HepG2 (cell line): ENCODE measurements at regions not wholly inside any gene's neighbourhood (a gene's known extent, or its start where the extent isn't known, plus 50 kb on each side); places are given as distances from the start of the nearest gene placed in this dataset.

Experiments used
- ATAC-seq: fragments of 200-7000 bp; cut with Tn5 transposase; 3 replicates; pipeline ENCODE4 v1.9.1; 2020; ENCODE audit warnings: mild to moderate bottlenecking, moderate library complexity
- BruUV-seq: library from RNA; stranded (reverse); fragments of 400-500 nt; replicated peaks from 2 replicates; lab custom pipeline; 2021; lab: Mats Ljungman, UMichigan
- CTCF ChIA-PET: fragments of 300-600 bp; formaldehyde crosslinking; extraction: SDS; loops from one replicate; lab custom pipeline; 2021; ENCODE audit warnings: low total read pairs, inconsistent platforms, low intra/inter-chr PET ratio; lab: Yijun Ruan, JAX
- POLR2A ChIA-PET: fragments of 350-600 bp; sonication (Branson Sonifier 250); formaldehyde crosslinking; loops from one replicate; lab custom pipeline; 2020; ENCODE audit warnings: antibody characterized with exemption, inconsistent platforms; lab: Yijun Ruan, JAX
- DNase-seq: peaks from one replicate; pipeline ENCODE4 v3.0.0-alpha.2; 2015; ENCODE audit warnings: low spot score
- FAIRE-seq: peaks from 3 replicates; lab custom pipeline; 2011; peaks lifted over from hg19 to GRCh38; lab: Jason Lieb, UNC
- H2AFZ ChIP-seq: one replicate; pipeline ENCODE4 v1.6.1; 2011; ENCODE audit warnings: low read length, inconsistent platforms
- H3K27ac ChIP-seq: fragments of 300-600 bp; 3 replicates; pipeline ENCODE4 v1.8.0; 2011; ENCODE audit warnings: mixed run types, mild to moderate bottlenecking, mixed read lengths, low read length, inconsistent platforms; ENCODE audit not compliant: insufficient read depth; ENCODE audit errors: extremely low read length
- H3K27me3 ChIP-seq, 2 experiments: fragments of 200-600 bp in 1 of 2; 2 replicates in 1 of 2; 3 replicates in 1 of 2; pipeline versions ENCODE4 v1.6.0 to v1.8.0; 2011; ENCODE audit warnings: low read length in 2 of 2, mild to moderate bottlenecking in 2 of 2, moderate library complexity in 2 of 2, inconsistent platforms in 1 of 2; ENCODE audit not compliant: insufficient read depth in 2 of 2, control insufficient read depth in 1 of 2
- H3K36me3 ChIP-seq, 2 experiments: fragments of 200-600 bp in 1 of 2; replicated peaks in 1 of 2; 2 replicates in 1 of 2; 3 replicates in 1 of 2; pipeline versions ENCODE4 v1.5.1 to v1.8.0; 2011; ENCODE audit warnings: low read length in 2 of 2, inconsistent platforms in 1 of 2; ENCODE audit not compliant: insufficient read depth in 2 of 2, control insufficient read depth in 1 of 2
- H3K4me1 ChIP-seq: 2 replicates; pipeline ENCODE4 v1.5.1; 2012; ENCODE audit warnings: low read length, inconsistent platforms; ENCODE audit not compliant: insufficient read depth
- H3K4me2 ChIP-seq: 2 replicates; pipeline ENCODE4 v1.6.0; 2011; ENCODE audit warnings: low read depth, low read length, inconsistent platforms
- H3K4me3 ChIP-seq, 3 experiments: fragments of 200-600 bp in 1 of 3; sonication (generic), shearing (Covaris generic) in 1 of 3; replicated peaks in 1 of 3; 2 replicates each; pipeline ENCODE4 v1.5.1; 2011 to 2016; ENCODE audit warnings: low read length in 3 of 3, inconsistent platforms in 2 of 3, low read depth in 2 of 3, mild to moderate bottlenecking in 2 of 3, control low read depth in 1 of 3, mixed read lengths in 1 of 3; ENCODE audit not compliant: insufficient read depth in 1 of 3
- H3K79me2 ChIP-seq: one replicate; pipeline ENCODE4 v1.6.1; 2011; ENCODE audit warnings: low read length, inconsistent platforms; ENCODE audit not compliant: insufficient read depth
- H3K9ac ChIP-seq: 2 replicates; pipeline ENCODE4 v1.6.0; 2011; ENCODE audit warnings: mild to moderate bottlenecking, low read depth, low read length, inconsistent platforms; ENCODE audit not compliant: insufficient read depth
- H3K9me3 ChIP-seq: 2 replicates; pipeline ENCODE4 v1.5.1; 2012; ENCODE audit warnings: mild to moderate bottlenecking, low read length
- H4K20me1 ChIP-seq: 2 replicates; pipeline ENCODE4 v1.6.0; 2011; ENCODE audit warnings: inconsistent platforms, mild to moderate bottlenecking, low read length, moderate library complexity; ENCODE audit not compliant: insufficient read depth
- CREM ChIP-seq, 2 experiments: sonication (generic) in 1 of 2; formaldehyde crosslinking in 1 of 2; IDR thresholded peaks; 2 replicates each; pipeline versions ENCODE4 v1.4.0 to v1.6.1; 2016 to 2020; ENCODE audit warnings: antibody characterized with exemption in 1 of 2, mild to moderate bottlenecking in 1 of 2, missing genetic modification reagents in 1 of 2
- FOXA1 ChIP-seq, 2 experiments: fragments of 450-650 bp in 1 of 2; sonication (generic) in 1 of 2; formaldehyde crosslinking in 1 of 2; IDR thresholded peaks; 2 replicates each; pipeline versions ENCODE4 v1.4.0 to v1.6.1; 2016 to 2020; ENCODE audit warnings: missing genetic modification reagents in 1 of 2
- HNRNPL ChIP-seq: fragments of 200-400 bp; formaldehyde crosslinking; IDR thresholded peaks from 2 replicates; pipeline ENCODE4 v1.6.1; 2017; ENCODE audit warnings: mild to moderate bottlenecking, low read depth, low read length
- KMT2B ChIP-seq: IDR thresholded peaks from 2 replicates; pipeline ENCODE4 v1.6.1; 2016; ENCODE audit warnings: missing genetic modification reagents, missing compliant biosample characterization
- MEF2D ChIP-seq: sonication (generic); formaldehyde crosslinking; IDR thresholded peaks from 2 replicates; pipeline ENCODE4 v1.5.1; 2020; ENCODE audit warnings: mild to moderate bottlenecking, missing genetic modification reagents
- MIXL1 ChIP-seq: IDR thresholded peaks from 2 replicates; pipeline ENCODE4 v1.6.1; 2016
- ONECUT2 ChIP-seq: sonication (generic); formaldehyde crosslinking; IDR thresholded peaks from 2 replicates; pipeline ENCODE4 v1.4.0; 2020; ENCODE audit warnings: missing genetic modification reagents
- RARG ChIP-seq: sonication (generic); formaldehyde crosslinking; IDR thresholded peaks from 2 replicates; pipeline ENCODE4 v1.4.0; 2020; ENCODE audit warnings: low read depth, mild to moderate bottlenecking, missing genetic modification reagents
- SIN3A ChIP-seq: IDR thresholded peaks from 2 replicates; pipeline ENCODE4 v1.6.1; 2011; ENCODE audit warnings: low read depth, mild to moderate bottlenecking, control low read depth, low read length, borderline replicate concordance
- TBX2 ChIP-seq: sonication (generic); formaldehyde crosslinking; IDR thresholded peaks from 2 replicates; pipeline ENCODE4 v1.5.0; 2020; ENCODE audit warnings: missing genetic modification reagents, mild to moderate bottlenecking, borderline replicate concordance
- ZNF432 ChIP-seq: sonication (generic); formaldehyde crosslinking; IDR thresholded peaks from 2 replicates; pipeline ENCODE4 v1.5.0; 2020; ENCODE audit warnings: missing genetic modification reagents, mild to moderate bottlenecking, borderline replicate concordance
- in situ Hi-C: cut with HindIII; loops from 2 replicates; pipeline ENCODE4 v1.10.0; 2017; ENCODE audit warnings: low pct_unique_long_range_greater_than_20kb; ENCODE audit not compliant: extremely low pct_ligation_motif_present
- intact Hi-C: fragments of 100-400 bp; cut with micrococcal nuclease; formaldehyde crosslinking; loops from one replicate; pipeline ENCODE4 v1.10.0; 2022; ENCODE audit not compliant: unreplicated experiment
- TF ChIP-seq, protein P1 (sequence below): sonication (generic); formaldehyde crosslinking; IDR thresholded peaks from 2 replicates; pipeline ENCODE4 v1.4.0; 2020; ENCODE audit warnings: missing genetic modification reagents
- TF ChIP-seq, protein P2 (sequence below): sonication (generic); formaldehyde crosslinking; IDR thresholded peaks from 2 replicates; pipeline ENCODE4 v1.5.1; 2020; ENCODE audit warnings: mild to moderate bottlenecking, missing genetic modification reagents, borderline replicate concordance
- TF ChIP-seq, protein P3 (sequence below): sonication (generic); formaldehyde crosslinking; IDR thresholded peaks from 2 replicates; pipeline ENCODE4 v1.4.0; 2020; ENCODE audit warnings: missing genetic modification reagents
- TF ChIP-seq, protein P4 (sequence below): conservative IDR thresholded peaks from 2 replicates; pipeline ENCODE4 v1.6.1; 2018; ENCODE audit warnings: missing genetic modification reagents

DNA sequence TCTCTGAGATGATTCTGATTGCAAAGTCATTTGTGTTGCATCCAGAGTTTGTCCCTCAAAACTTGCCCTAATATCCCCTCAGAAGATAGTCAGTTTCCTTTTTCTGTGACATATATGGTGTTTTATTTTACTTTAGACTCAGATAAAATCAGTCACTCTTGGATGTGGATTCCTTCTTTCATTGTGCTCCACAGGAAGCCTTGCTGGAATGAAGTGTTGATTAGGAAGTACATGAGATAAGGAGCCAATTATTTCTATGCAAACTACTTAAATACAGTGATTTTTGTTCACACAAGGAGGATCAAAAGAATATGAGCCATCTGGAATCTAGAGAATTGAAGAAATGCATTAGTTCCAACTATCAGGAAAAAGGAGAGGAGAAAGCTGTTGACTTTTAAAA, 107.6 kb upstream of the RXFP2 start:
- CTCF ChIA-PET: no interaction called here

More for the DNA sequence above, 107.6 kb upstream of the RXFP2 start:
- Histone ChIP-seq H3K27ac (no peak overlapping the region), H3K27me3 (no peaks in the 10 kb centered on the region), H2AFZ (no peak overlapping the region), H3K9me3 (no peaks in the 10 kb centered on the region), H3K4me3 (no peak overlapping the region), H3K4me2 (no peak overlapping the region), H3K4me1 (no peaks in the 10 kb centered on the region), H3K9ac (no peak overlapping the region), H4K20me1 (no peaks in the 10 kb centered on the region), H3K79me2 (no peaks in the 10 kb centered on the region), H3K36me3 (no peaks in the 10 kb centered on the region)
- POLR2A ChIA-PET: no interaction called here
- in situ Hi-C loops (no loop called here), intact Hi-C loops (no loop called here)
- FAIRE-seq (no peak), DNase-seq (no peak), ATAC-seq (no peak)
- no peak for TF ChIP-seq CREM (IDR thresholded peaks at IDR 0.05)
- no peak for TF ChIP-seq CREM (CRISPR knock-in tag; IDR thresholded peaks at IDR 0.05)
- TF ChIP-seq RARG (CRISPR knock-in tag): no peak
- TF ChIP-seq ZNF432 (CRISPR knock-in tag): no peak
- no peak for TF ChIP-seq MEF2D (CRISPR knock-in tag)
- TF ChIP-seq, protein P1, sequence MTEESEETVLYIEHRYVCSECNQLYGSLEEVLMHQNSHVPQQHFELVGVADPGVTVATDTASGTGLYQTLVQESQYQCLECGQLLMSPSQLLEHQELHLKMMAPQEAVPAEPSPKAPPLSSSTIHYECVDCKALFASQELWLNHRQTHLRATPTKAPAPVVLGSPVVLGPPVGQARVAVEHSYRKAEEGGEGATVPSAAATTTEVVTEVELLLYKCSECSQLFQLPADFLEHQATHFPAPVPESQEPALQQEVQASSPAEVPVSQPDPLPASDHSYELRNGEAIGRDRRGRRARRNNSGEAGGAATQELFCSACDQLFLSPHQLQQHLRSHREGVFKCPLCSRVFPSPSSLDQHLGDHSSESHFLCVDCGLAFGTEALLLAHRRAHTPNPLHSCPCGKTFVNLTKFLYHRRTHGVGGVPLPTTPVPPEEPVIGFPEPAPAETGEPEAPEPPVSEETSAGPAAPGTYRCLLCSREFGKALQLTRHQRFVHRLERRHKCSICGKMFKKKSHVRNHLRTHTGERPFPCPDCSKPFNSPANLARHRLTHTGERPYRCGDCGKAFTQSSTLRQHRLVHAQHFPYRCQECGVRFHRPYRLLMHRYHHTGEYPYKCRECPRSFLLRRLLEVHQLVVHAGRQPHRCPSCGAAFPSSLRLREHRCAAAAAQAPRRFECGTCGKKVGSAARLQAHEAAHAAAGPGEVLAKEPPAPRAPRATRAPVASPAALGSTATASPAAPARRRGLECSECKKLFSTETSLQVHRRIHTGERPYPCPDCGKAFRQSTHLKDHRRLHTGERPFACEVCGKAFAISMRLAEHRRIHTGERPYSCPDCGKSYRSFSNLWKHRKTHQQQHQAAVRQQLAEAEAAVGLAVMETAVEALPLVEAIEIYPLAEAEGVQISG (CRISPR knock-in tag): no peak
- TF ChIP-seq, protein P2, sequence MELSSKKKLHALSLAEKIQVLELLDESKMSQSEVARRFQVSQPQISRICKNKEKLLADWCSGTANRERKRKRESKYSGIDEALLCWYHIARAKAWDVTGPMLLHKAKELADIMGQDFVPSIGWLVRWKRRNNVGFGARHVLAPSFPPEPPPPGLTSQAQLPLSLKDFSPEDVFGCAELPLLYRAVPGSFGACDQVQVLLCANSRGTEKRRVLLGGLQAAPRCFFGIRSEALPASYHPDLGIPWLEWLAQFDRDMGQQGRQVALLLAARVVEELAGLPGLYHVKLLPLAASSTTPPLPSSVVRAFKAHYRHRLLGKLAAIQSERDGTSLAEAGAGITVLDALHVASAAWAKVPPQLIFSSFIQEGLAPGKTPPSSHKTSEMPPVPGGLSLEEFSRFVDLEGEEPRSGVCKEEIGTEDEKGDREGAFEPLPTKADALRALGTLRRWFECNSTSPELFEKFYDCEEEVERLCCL (CRISPR knock-in tag): no peak
- no peak for TF ChIP-seq FOXA1 (IDR thresholded peaks at IDR 0.05)
- TF ChIP-seq FOXA1 (CRISPR knock-in tag; IDR thresholded peaks at IDR 0.05): no peak
- no peak for TF ChIP-seq KMT2B (CRISPR knock-in tag)
- TF ChIP-seq, protein P3, sequence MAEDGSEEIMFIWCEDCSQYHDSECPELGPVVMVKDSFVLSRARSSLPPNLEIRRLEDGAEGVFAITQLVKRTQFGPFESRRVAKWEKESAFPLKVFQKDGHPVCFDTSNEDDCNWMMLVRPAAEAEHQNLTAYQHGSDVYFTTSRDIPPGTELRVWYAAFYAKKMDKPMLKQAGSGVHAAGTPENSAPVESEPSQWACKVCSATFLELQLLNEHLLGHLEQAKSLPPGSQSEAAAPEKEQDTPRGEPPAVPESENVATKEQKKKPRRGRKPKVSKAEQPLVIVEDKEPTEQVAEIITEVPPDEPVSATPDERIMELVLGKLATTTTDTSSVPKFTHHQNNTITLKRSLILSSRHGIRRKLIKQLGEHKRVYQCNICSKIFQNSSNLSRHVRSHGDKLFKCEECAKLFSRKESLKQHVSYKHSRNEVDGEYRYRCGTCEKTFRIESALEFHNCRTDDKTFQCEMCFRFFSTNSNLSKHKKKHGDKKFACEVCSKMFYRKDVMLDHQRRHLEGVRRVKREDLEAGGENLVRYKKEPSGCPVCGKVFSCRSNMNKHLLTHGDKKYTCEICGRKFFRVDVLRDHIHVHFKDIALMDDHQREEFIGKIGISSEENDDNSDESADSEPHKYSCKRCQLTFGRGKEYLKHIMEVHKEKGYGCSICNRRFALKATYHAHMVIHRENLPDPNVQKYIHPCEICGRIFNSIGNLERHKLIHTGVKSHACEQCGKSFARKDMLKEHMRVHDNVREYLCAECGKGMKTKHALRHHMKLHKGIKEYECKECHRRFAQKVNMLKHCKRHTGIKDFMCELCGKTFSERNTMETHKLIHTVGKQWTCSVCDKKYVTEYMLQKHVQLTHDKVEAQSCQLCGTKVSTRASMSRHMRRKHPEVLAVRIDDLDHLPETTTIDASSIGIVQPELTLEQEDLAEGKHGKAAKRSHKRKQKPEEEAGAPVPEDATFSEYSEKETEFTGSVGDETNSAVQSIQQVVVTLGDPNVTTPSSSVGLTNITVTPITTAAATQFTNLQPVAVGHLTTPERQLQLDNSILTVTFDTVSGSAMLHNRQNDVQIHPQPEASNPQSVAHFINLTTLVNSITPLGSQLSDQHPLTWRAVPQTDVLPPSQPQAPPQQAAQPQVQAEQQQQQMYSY (CRISPR knock-in tag): no peak
- TF ChIP-seq, protein P4, sequence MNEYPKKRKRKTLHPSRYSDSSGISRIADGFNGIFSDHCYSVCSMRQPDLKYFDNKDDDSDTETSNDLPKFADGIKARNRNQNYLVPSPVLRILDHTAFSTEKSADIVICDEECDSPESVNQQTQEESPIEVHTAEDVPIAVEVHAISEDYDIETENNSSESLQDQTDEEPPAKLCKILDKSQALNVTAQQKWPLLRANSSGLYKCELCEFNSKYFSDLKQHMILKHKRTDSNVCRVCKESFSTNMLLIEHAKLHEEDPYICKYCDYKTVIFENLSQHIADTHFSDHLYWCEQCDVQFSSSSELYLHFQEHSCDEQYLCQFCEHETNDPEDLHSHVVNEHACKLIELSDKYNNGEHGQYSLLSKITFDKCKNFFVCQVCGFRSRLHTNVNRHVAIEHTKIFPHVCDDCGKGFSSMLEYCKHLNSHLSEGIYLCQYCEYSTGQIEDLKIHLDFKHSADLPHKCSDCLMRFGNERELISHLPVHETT (CRISPR knock-in tag): no peak
- no peak for TF ChIP-seq ONECUT2
- no peak for TF ChIP-seq SIN3A
- no peak for TF ChIP-seq TBX2 (CRISPR knock-in tag)
- no peak for TF ChIP-seq MIXL1 (CRISPR knock-in tag)
- TF ChIP-seq HNRNPL: no peak
- BruUV-seq: no TSS peak
